ENCODE measurements at regions not wholly inside any gene's neighbourhood (a gene's known extent, or its start where the extent isn't known, plus 50 kb on each side); places are given as distances from the start of the nearest gene placed in this dataset.
"Not testable (repeated sequence)": the region's sequence is repeated elsewhere in the genome, so short reads cannot be mapped to it uniquely, and the experiment has no call there.

DNA sequence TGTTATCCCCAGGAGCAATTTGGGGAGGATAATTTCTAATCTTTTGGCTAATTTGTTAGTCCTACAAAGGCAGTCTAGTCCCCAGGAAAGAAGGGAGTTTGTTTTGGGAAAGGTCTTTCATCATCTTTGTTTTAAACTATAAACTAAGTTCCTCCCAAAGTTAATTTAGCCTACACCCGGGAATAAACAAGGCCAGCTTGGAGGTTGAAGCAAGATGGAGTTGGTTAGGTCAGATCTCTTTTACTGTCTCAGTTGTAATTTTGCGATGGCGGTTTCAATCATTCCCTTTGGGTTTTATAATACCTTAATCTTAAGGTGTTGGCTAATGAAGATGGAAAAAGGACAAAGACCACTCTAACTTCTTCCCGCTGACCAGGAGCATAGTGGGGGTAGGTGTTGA is 166.4 kb upstream of the NAMPT start:
- Mint-ChIP-seq H3K9me3 (peaks cover 3 to 46% (median 15%) of the 10 kb centered on the region in 7 donors), H3K36me3 (peaks cover 8 to 11% of the 10 kb centered on the region in 2 donors), H3K4me1 (no peaks in the 10 kb centered on the region), H3K27me3 (peaks cover 11 to 26% (median 26%) of the 10 kb centered on the region in 3 donors), H3K27ac (no peak overlapping the region), H3K4me3 (no peak overlapping the region)
- ATAC-seq (ENCODE audit: low read depth in 2 of 2), result no peak
- no peak for DNase-seq

DNA sequence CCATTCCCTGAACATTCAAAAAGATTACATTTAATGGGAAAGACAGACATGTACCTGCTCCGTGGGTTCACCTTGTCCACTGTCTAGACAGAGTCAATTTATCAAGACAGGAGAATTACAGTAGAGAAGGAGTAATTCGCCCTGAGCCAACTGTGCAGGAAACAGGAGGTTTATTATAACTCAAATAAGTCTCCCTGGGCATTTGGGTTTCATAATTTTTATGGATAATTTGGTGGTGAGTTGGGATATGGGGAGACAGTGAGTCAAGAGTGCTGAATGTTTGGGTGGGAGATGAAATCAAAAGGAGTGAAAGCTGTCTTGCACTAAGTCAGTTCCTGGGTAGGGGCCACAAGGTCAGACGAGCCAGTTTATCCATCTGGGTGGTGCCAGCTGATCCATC is 165.9 kb upstream of the NAMPT start:
- H3K27ac Mint-ChIP-seq, result no peak overlapping the region
- no peak for ATAC-seq (ENCODE audit: low read depth in 2 of 2)
- peaks cover 8 to 11% of the 10 kb centered on the region in 2 donors for H3K36me3 Mint-ChIP-seq
- H3K9me3 Mint-ChIP-seq, result peaks cover 3 to 46% (median 15%) of the 10 kb centered on the region in 7 donors
- DNase-seq, result no peak
- H3K4me3 Mint-ChIP-seq, result no peak overlapping the region
- no peaks in the 10 kb centered on the region for H3K4me1 Mint-ChIP-seq
- H3K27me3 Mint-ChIP-seq, result peaks cover 11 to 27% (median 27%) of the 10 kb centered on the region in 3 donors

- ATAC-seq (ENCODE audit: low read depth in 2 of 2), result no peak
- no peak overlapping the region for H3K4me3 Mint-ChIP-seq
- H3K27ac Mint-ChIP-seq, result no peak overlapping the region
- H3K27me3 Mint-ChIP-seq, result peaks cover 16 to 42% (median 33%) of the 10 kb centered on the region in 3 donors
- H3K4me1 Mint-ChIP-seq, result no peaks in the 10 kb centered on the region
- peaks cover 5 to 42% (median 15%) of the 10 kb centered on the region in 7 donors for H3K9me3 Mint-ChIP-seq
- H3K36me3 Mint-ChIP-seq, result peaks cover 8 to 11% of the 10 kb centered on the region in 2 donors
- no peak for DNase-seq
These were observed 164.4 kb upstream of the NAMPT start for GRCh38 chr7:106448992-106449859.

GRCh38 chr7:106448346-106448991 is 163.7 kb upstream of the NAMPT start:
- H3K36me3 Mint-ChIP-seq, result peaks cover 8 to 11% of the 10 kb centered on the region in 2 donors

GRCh38 chr7:106447318-106447847 is 162.6 kb upstream of the NAMPT start:
- H3K27ac Mint-ChIP-seq, result no peak overlapping the region
- ATAC-seq (ENCODE audit: low read depth in 2 of 2) (no peak), DNase-seq (no peak)
- H3K4me3 Mint-ChIP-seq, result no peak overlapping the region
- H3K36me3 Mint-ChIP-seq, result peaks cover 8 to 11% of the 10 kb centered on the region in 2 donors
- H3K9me3 Mint-ChIP-seq, result peaks cover 5 to 24% (median 12%) of the 10 kb centered on the region in 7 donors
- H3K27me3 Mint-ChIP-seq, result peaks cover 17 to 56% (median 43%) of the 10 kb centered on the region in 3 donors
- H3K4me1 Mint-ChIP-seq, result no peaks in the 10 kb centered on the region

More at GRCh38 chr7:106448346-106448991, 163.7 kb upstream of the NAMPT start:
- Mint-ChIP-seq H3K4me3 (no peak overlapping the region), H3K27ac (no peak overlapping the region), H3K9me3 (peaks cover 5 to 35% (median 15%) of the 10 kb centered on the region in 7 donors), H3K27me3 (peaks cover 17 to 45% (median 34%) of the 10 kb centered on the region in 3 donors), H3K4me1 (no peaks in the 10 kb centered on the region)
- DNase-seq (no peak), ATAC-seq (ENCODE audit: low read depth in 2 of 2) (no peak)

GRCh38 chr7:106445366-106445765 is 160.6 kb upstream of the NAMPT start:
- H3K27me3 Mint-ChIP-seq, result peaks cover 17 to 49% (median 47%) of the 10 kb centered on the region in 3 donors
- not testable (repeated sequence) for H3K9me3 Mint-ChIP-seq; H3K4me1 Mint-ChIP-seq; H3K27ac Mint-ChIP-seq; H3K36me3 Mint-ChIP-seq; DNase-seq; ATAC-seq (ENCODE audit: low read depth in 2 of 2); H3K4me3 Mint-ChIP-seq

DNA sequence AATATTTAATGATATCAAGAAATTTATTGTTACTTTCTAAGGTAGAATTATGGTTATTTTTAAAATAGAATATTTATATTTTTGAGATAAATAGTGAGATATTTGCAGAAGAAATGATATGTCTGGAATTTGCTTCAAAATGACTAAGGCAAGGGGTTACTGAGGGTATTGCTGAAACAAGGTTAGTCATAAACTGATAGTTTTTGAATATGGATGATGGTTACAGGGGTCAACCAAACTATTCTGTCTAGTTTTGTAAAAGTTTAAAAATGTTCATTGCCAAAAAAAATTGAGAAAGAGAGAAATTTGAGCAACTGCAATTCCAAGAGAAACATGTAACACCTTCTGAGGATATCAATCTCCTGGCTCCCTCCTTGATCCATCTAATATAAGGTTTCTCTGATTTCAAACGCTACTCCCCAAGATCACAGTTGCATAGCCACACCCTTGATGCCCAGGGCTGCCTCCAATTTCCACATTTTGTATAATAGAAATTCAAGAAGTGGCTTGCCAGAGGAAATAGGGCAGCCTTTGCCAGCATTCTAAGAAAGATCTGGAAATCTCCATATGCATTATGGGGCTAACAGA is 159.4 kb upstream of the NAMPT start:
- DNase-seq (no peak), ATAC-seq (ENCODE audit: low read depth in 2 of 2) (no peak)
- Mint-ChIP-seq H3K27me3 (peaks cover 12 to 60% (median 58%) of the 10 kb centered on the region in 3 donors), H3K4me1 (no peaks in the 10 kb centered on the region), H3K27ac (no peak overlapping the region), H3K4me3 (no peak overlapping the region), H3K9me3 (peaks cover 0 to 7% (median 1%) of the 10 kb centered on the region in 7 donors), H3K36me3 (no peaks in the 10 kb centered on the region)

GRCh38 chr7:106443156-106443555 is 158.4 kb upstream of the NAMPT start:
- Mint-ChIP-seq H3K9me3 (peaks cover 0 to 7% (median 3%) of the 10 kb centered on the region in 7 donors), H3K27ac (no peak overlapping the region), H3K4me1 (no peaks in the 10 kb centered on the region), H3K4me3 (no peak overlapping the region), H3K36me3 (no peaks in the 10 kb centered on the region), H3K27me3 (peaks cover 12 to 57% (median 56%) of the 10 kb centered on the region in 3 donors)
- ATAC-seq (ENCODE audit: low read depth in 2 of 2) (no peak), DNase-seq (no peak)

DNA sequence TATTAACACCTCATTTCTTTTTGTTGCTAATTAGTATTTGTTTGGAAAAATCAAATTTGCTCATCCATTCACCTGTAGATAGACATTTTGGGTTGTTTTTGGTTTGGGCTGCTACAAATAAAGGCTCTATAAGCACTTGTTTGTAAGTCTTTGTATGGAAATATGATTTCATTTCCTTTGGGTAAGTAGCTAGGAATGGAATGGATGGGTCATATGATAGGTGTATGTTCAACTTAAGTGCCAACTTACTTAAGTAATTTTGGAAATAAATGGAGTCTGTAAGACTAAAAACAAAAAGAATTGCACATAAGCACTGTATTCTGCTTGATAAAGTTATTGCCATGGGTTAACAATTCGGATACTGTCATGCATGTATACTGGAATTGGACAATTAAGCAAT is 157.7 kb upstream of the NAMPT start:
- no peaks in the 10 kb centered on the region for H3K36me3 Mint-ChIP-seq
- H3K9me3 Mint-ChIP-seq, result peaks cover 0 to 12% (median 4%) of the 10 kb centered on the region in 7 donors
- ATAC-seq (ENCODE audit: low read depth in 2 of 2) (no peak), DNase-seq (no peak)
- no peak overlapping the region for H3K27ac Mint-ChIP-seq
- H3K4me1 Mint-ChIP-seq, result no peaks in the 10 kb centered on the region
- H3K4me3 Mint-ChIP-seq, result no peak overlapping the region
- peaks cover 10 to 50% (median 49%) of the 10 kb centered on the region in 3 donors for H3K27me3 Mint-ChIP-seq

DNA sequence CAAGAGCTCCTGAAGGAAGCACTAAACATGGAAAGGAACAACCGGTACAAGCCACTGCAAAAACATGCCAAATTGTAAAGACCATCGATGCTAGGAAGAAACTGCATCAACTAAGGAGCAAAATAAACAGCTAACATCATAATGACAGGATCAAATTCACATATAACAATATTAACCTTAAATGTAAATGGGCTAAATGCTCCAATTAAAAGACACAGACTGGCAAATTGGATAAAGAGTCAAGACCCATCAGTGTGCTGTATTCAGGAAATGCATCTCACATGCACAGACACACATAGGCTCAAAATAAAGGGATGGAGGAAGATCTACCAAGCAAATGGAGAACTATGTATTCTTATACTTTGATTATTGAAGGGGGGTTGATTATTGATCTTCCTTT is 156.6 kb upstream of the NAMPT start:
- ATAC-seq (ENCODE audit: low read depth in 2 of 2); H3K36me3 Mint-ChIP-seq; H3K27ac Mint-ChIP-seq; H3K4me3 Mint-ChIP-seq; H3K4me1 Mint-ChIP-seq; DNase-seq: not testable (repeated sequence)
- Mint-ChIP-seq H3K9me3 (peaks cover 0 to 16% (median 5%) of the 10 kb centered on the region in 7 donors), H3K27me3 (peaks cover 5 to 47% (median 46%) of the 10 kb centered on the region in 3 donors)

DNA sequence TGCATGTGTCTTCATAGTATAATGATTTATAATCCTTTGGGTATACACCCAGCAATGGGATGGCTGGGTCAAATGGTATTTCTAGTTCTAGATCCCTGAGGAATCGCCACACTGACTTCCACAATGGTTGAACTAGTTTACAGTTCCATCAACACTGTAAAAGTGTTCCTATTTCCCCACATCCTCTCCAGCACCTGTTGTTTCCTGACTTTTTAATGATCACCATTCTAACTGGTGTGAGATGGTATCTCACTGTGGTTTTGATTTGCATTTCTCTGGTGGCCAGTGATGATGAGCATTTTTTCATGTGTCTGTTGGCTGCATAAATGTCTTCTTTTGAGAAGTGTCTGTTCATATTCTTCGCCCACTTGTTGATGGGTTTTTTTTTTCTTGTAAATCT is 152.2 kb upstream of the NAMPT start:
- peaks cover 0 to 14% (median 1%) of the 10 kb centered on the region in 7 donors for H3K9me3 Mint-ChIP-seq
- H3K27ac Mint-ChIP-seq; H3K4me1 Mint-ChIP-seq; H3K36me3 Mint-ChIP-seq; H3K4me3 Mint-ChIP-seq; DNase-seq; ATAC-seq (ENCODE audit: low read depth in 2 of 2): not testable (repeated sequence)
- peaks cover 0 to 27% (median 17%) of the 10 kb centered on the region in 3 donors for H3K27me3 Mint-ChIP-seq

DNA sequence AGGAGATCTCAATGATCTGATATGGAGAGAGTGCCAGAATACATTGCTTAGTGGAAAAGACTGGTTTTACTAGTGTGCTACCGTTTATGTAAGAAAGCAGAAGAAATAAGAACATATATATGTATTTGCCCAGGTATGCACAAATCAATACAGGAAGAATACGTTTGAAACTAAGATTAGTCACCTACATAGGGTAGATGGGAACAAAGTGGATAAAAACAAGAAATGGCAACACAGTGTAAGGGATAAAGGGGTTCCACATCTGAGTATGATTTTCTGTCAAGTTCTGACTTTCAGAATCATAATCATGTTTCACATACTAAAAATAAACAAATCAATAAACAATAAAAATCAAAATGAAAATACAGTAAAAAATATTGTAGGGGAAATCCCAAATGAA is 148.6 kb upstream of the NAMPT start:
- Mint-ChIP-seq H3K27me3 (peaks cover 5 to 11% (median 10%) of the 10 kb centered on the region in 3 donors), H3K4me3 (no peak overlapping the region), H3K9me3 (peaks cover 0 to 13% (median 1%) of the 10 kb centered on the region in 7 donors), H3K4me1 (no peaks in the 10 kb centered on the region), H3K27ac (no peak overlapping the region), H3K36me3 (no peaks in the 10 kb centered on the region)
- ATAC-seq (ENCODE audit: low read depth in 2 of 2) (no peak), DNase-seq (no peak)

Data from naive B cell (primary cell).